PFSK-1 (cell line): ENCODE measurements at regions not wholly inside any gene's neighbourhood (a gene's known extent, or its start where the extent isn't known, plus 50 kb on each side); places are given as distances from the start of the nearest gene placed in this dataset.

Experiments used
- FOXP2 ChIP-seq: optimal IDR thresholded peaks from 2 replicates; pipeline ENCODE3; 2011; ENCODE audit warnings: borderline replicate concordance, control low read depth, inconsistent platforms; ENCODE audit not compliant: insufficient read depth; ENCODE audit errors: extremely low read length, extremely low read depth
- POLR2AphosphoS5 ChIP-seq: IDR thresholded peaks from 2 replicates; pipeline ENCODE4 v1.6.1; 2012; ENCODE audit warnings: low read depth, mild to moderate bottlenecking, control low read depth, low read length, moderate library complexity
- SIN3A ChIP-seq: IDR thresholded peaks from 2 replicates; pipeline ENCODE4 v1.6.1; 2012; ENCODE audit warnings: mild to moderate bottlenecking, low read length, moderate library complexity, borderline replicate concordance; ENCODE audit not compliant: insufficient read depth
- TAF1 ChIP-seq: IDR thresholded peaks from 2 replicates; pipeline ENCODE4 v1.6.1; 2012; ENCODE audit warnings: low read length, control low read depth, borderline replicate concordance; ENCODE audit not compliant: insufficient read depth
- TF ChIP-seq, protein P1 (sequence below), 2 experiments: IDR thresholded peaks; 2 replicates each; pipeline versions ENCODE4 v1.6.1 to v1.8.0; 2011 to 2012; ENCODE audit warnings: low read depth in 2 of 2, low read length in 2 of 2, control low read depth in 1 of 2, inconsistent platforms in 1 of 2, mild to moderate bottlenecking in 1 of 2, moderate library complexity in 1 of 2; ENCODE audit not compliant: insufficient read depth in 1 of 2

DNA sequence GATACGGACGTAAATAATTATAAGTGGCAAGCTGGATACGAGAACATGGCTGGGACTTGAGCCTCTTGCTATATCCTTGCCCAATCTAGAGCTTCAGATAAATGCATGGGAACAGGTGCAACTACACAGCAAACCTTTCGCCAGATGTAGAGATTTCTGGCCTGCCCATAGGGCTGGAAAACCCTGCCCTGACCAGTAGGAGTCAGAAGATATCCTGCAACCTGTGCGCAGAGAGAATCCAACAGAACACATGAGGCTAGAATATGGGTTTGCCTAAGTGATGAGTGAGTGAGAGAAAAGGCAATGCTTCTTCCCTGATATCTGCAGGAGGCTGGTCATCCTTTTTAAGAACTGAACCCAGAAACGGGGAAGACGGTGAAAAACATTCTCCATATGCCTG lies 805.3 kb upstream of the TENM3 start:
- TF ChIP-seq POLR2AphosphoS5, result no peak
- no peak for TF ChIP-seq SIN3A
- TF ChIP-seq TAF1, result no peak
- TF ChIP-seq, protein P1, sequence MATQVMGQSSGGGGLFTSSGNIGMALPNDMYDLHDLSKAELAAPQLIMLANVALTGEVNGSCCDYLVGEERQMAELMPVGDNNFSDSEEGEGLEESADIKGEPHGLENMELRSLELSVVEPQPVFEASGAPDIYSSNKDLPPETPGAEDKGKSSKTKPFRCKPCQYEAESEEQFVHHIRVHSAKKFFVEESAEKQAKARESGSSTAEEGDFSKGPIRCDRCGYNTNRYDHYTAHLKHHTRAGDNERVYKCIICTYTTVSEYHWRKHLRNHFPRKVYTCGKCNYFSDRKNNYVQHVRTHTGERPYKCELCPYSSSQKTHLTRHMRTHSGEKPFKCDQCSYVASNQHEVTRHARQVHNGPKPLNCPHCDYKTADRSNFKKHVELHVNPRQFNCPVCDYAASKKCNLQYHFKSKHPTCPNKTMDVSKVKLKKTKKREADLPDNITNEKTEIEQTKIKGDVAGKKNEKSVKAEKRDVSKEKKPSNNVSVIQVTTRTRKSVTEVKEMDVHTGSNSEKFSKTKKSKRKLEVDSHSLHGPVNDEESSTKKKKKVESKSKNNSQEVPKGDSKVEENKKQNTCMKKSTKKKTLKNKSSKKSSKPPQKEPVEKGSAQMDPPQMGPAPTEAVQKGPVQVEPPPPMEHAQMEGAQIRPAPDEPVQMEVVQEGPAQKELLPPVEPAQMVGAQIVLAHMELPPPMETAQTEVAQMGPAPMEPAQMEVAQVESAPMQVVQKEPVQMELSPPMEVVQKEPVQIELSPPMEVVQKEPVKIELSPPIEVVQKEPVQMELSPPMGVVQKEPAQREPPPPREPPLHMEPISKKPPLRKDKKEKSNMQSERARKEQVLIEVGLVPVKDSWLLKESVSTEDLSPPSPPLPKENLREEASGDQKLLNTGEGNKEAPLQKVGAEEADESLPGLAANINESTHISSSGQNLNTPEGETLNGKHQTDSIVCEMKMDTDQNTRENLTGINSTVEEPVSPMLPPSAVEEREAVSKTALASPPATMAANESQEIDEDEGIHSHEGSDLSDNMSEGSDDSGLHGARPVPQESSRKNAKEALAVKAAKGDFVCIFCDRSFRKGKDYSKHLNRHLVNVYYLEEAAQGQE (IDR thresholded peaks at IDR 0.05; ENCODE audit: insufficient read depth in 1 of 2, low read depth in 2 of 2, low read length in 2 of 2), result no peak
- no peak for TF ChIP-seq FOXP2
